Endothelial cell of hepatic sinusoid (primary cell): ENCODE measurements at regions not wholly inside any gene's neighbourhood (a gene's known extent, or its start where the extent isn't known, plus 50 kb on each side); places are given as distances from the start of the nearest gene placed in this dataset.
"Not testable (repeated sequence)": the region's sequence is repeated elsewhere in the genome, so short reads cannot be mapped to it uniquely, and the experiment has no call there.

Experiments used
- in situ Hi-C: cut with HindIII; loops from 2 replicates; pipeline ENCODE4 v1.10.0; 2017; ENCODE audit warnings: low sequenced_read_pairs

DNA sequence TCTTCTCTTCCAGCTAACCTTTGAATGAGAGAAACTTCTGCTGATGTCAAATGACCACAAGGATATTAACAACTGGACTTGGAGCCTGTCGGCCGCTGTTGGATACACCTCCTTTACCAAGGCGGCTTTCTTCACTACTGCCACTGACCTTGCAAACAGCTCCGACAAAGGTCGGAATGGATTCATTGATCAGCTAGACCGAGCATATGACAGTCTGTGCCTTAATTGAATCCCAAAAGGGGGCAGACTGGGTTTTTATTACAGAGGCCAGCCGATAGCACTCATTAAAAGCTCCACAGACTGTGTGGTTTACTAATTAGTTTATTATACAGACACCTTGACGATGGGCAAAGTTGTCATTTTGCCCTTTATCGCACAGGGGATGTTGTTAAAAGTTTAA is 394.5 kb downstream of the RERGL start:
- in situ Hi-C loops: no loop called here

DNA sequence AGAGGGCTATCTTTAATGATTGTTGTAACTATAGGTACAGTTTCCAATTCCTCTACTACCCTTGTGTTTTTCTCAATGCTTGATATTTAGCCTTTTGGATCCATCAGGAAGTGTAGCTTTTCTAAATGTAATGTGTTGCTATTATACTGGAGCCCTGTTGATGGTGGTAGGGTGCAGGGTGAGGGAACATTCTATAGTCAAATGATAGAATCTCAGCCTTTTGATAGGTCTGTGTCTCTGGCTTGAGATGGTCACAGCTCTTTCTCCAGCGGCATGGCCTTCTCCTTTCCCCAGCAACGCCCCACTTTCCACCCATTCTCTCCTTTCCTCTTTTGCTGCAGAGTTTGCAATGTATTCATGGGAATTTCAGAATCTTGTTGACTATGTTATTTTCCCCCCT is 398.6 kb downstream of the RERGL start:
- in situ Hi-C loops: no loop called here

DNA sequence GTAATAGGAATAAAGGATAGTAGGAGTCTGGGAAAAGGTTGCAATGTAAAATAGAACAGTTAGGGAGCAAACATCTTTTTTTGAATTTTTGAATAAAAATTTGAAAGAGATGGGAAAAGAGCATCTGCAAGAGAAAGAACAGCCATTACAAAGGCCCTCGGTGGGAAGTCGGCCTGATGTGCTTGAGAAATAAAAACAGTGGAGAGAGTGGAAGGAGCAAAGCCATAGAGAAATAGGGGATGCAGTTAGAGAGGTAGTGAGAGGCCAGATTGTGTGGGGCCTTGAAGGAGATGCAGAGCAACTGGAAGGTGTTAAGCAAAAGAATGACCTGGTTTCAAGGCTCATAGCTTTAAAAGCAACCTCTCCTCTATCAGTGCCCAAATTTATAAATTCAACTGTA is 409.8 kb downstream of the RERGL start:
- in situ Hi-C loops: no loop called here

DNA sequence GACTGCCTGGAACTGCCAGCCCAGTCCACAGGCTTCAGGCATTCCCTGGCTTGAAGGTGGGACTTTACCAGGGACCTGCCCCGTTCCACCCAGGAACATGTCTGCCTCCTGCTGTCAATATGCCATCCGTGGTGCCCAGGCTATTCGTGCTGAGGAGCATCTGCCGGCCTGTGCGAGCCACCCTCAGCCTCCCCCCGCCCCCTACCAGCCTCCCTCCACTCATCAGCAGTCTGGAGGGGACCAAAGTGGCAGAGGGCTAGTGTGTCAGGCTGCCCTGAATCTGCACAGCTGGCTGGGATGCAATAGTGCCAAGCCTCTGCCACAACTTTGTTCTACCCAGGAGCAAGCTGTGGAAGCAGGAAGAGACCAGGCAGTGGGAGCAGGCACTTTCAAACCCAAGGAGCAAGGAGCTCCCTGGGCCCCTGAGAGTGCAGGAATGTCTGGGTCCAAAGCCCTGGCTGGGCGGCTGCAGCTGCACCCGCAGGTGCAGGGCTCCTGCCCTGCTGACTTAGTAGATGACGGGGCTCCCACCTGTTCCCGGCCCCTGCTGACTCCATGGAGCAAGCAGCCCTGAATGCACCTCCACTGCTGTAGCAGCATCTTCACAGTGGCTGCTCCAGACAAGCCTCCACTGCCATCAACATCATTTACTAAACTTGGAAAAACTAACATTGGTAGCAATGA is 423.2 kb downstream of the RERGL start:
- in situ Hi-C loops: no loop called here

DNA sequence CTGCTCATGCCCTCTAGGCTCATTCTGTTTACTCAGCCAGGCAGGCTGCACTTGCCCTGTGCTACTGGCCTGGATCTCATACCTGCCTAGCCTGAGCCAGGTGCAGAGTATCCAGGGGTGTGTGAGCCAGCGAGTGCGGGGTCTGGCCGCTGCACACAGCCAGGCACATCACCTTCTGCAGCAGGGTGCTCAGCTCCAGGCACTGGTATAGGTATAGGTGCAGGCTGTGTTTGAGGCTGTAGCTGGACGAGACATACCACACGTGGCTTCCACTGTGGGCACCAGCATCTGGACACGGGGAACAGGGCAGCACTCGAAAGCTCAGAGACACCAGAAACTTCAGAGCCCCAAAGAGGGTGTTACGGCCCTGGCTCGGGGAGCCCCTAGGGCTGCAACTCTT is 424.2 kb downstream of the RERGL start:
- in situ Hi-C loops: no loop called here

DNA sequence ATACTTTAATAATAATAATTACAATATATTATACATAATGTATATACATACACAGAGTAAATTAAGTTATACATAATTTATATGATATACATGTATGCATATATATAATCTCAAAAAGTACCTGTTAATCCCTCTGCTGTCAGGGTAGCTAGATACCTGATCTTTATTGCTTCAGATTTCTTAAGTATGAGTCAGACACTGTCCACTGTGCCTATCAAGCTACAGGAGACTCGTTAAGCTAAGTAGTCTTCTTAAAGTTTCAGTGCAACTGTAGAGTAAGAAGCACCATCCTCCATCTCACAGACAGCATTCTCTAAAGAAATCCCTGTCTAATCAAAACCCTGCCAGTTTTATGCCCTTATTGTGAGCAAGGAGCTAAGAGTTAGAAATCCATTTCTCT is 428.7 kb downstream of the RERGL start:
- in situ Hi-C loops: no loop called here

DNA sequence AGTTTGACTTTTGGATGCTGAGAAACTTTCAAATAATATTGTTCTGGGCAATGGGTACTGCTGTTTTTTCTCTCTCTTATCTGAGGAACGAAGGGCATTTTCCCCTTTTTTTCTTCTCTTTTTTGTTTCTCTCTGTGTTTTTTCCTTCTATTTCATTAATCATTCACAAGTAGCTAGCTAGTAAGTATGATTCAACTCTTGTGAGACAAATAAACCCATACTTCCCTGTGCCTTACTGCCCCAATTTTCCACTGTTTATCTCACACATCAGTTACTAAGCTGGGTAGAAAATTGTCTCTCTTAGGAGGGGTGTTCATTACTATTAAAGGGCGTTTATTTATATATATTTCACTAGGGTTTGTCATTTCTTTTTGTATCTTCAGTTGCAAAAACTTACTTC is 437.6 kb downstream of the RERGL start:
- in situ Hi-C loops: no loop called here

DNA sequence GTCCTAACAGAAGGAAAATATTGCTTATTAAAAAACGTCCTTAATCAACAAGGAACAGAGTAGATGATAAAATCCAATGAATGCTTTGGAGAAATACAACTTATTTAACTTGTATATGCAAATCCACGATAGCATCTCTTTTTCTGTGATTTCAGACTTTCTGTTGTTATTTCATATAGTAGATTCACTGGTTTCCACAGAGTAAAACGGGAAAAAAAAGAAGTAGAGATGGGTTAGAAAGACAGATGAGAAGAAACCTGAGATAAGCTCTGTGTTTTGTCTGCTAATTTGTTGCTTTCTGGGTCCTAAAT is 447.7 kb downstream of the RERGL start:
- in situ Hi-C loops: no loop called here

DNA sequence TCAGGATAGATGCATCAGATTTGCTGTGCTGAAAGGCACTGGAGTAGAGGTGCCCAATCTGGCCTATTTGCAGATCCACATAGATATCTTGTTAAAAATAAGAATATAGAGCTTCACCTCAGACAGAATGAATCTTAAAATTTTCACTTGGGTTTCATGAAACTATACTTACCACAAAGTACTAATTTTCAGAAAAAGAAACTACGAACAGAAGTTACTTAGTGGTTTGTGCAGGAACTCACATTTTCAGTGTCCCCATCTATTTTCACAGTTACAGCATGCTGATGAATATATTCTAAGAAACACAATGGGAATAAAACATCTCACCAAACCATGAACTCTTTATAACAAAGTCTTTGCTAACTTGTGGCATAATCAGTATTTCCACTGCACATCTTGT is 449.4 kb downstream of the RERGL start:
- in situ Hi-C loops: no loop called here

DNA sequence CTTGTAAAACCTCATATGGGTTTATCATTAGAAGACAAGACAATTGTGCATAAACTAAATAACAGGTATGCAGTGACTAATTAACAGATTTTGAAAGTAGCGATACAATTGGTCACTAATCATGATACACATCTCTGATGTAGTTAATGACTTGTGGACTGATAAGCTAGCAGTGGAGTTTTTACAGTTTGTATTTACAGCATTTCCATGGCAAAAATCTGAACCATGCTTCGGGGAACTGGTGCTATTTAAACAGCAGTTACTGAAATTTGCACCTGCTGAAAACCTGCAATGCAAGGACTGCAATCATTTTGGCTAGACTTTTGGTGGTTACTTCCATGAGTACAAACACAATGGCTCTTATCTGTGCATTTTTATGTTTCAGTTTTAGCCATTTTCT is 471.2 kb downstream of the RERGL start:
- in situ Hi-C loops: no loop called here

DNA sequence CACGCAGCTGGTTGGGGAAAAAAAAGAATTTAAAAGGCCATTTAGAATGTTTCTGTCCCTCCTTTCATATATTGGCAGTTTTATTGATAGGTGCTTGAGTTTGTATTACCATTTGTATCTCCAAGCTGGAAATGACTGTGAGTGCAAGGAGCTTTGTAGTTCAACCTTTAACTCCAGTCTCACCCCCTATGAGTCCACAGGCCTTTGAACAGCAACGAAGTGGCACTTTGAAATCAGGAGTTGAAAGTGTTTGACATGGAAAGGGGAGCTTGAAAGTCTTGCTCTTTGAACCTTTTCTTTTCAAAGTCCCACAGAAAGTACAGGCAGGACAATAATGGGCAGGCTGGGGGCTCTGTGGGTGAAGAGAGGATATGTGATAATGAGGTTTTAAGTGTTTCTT is 480.3 kb downstream of the RERGL start:
- in situ Hi-C loops: no loop called here

DNA sequence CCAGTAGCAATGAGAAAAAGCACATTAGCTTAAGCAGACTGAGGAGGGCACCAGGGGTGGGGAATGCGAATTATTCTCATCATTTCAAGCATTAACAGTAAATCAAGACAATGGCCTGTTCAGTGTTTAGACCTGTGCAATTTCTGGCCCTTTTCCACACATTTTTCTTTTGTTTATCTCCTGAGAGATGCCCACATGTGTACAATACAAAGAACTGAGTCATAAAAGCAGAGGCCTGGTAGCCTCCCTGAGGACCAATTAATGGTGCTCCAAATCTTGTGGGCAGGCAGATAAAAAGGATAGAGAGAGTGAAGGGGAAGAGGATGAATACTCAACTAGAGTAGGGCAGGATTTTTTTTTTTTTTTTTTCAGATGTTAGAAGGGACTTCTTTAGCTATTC is 480.8 kb downstream of the RERGL start:
- in situ Hi-C loops: no loop called here

DNA sequence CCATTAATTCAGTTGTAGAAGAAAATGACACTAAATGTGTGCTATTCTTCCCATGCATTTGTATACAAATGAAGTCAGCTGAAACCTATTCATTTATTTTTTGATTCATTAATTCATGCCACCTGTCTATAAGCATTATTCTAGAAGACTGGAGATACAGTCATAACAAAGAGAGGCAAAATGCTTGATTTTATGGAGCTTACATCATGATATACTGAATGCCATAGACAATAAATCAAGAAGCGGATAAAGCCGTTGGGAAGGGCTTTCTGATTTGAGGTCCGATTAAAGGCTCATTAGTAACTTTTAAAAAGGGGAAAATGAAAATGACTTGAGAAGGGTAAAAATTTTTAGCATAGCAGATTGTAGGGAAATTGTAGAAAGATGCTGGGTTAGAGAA is 494.9 kb downstream of the RERGL start:
- in situ Hi-C loops: no loop called here

DNA sequence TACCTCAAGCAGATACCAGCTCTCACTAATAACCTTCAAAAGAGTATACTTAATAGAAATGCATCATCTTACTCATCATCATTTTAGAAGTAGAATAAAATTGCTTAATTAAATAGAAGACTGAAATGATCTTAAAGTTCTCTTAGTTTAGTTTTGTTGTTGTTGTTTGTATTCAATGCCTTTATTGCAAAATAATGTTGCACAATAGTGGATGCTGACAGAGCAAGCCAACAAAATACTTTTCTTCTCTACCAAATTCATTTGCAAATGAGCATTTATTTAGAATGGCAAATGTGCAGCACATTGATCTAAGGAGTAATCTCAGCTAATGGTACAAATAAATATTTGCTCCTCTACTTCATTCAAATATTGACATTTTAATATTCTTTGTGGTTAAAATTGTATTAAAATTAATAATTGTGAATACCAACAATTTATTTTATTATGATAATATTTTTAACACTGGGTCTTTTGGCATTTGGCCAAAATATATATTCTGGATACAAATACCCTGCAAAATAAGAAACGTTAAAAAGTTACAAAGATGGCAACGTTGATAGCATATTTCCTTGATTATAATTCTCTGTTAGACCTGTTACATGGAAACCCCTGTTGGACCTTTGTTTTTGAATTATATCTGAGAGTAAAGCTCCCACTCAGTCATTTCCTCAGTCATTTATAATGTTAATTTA is 496.1 kb downstream of the RERGL start:
- in situ Hi-C loops: no loop called here

DNA sequence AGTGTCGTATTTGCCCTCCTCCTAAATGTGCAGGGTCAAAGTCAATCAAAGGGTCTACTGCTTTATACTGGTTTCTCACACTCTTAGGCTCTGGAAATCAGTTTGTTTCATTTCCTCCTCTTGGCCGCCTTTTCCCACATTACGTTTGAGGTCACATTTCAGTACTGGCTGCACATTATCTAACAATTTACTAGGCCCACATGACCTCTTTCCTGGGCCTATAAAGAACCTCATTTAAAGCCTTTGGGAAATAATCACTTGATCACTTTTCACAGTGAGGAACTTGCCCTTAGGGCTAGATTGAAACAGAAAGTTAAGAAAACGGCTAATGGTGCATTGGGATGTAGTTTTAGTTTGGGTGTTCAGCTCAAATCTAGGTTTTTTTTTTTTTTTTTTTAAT is 497.5 kb downstream of the RERGL start:
- in situ Hi-C loops: no loop called here

DNA sequence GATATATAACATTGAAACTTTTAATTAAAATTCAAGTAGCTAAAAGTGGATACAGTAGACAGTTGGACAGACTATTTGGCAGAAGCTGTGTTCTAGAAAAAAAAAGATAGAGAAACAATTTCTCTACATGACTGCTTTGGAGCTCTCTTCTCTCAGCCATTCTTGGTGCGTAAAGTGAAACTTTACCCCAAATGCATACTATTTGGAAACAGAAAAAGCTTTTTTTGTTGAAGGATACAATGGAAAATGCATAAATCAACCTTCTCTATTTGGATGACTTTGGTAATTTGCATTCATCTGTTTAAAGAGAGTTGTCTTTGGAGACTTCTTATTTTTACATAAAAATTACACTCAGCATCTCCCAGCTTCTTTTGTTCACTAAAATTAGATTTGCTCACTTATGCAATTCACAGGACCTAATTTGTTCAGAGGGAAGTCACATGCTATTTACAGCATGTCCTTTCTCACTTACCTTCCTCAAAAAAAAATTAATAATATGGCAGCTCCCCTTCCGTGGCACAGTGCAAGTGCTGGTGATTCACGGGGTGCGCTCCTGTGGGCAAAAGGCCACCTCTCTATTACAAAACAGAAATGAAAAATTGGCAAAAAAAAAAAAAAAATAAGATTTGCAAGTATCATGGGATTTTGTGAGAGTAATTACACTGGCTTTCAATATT is 498.9 kb downstream of the RERGL start:
- in situ Hi-C loops: no loop called here

DNA sequence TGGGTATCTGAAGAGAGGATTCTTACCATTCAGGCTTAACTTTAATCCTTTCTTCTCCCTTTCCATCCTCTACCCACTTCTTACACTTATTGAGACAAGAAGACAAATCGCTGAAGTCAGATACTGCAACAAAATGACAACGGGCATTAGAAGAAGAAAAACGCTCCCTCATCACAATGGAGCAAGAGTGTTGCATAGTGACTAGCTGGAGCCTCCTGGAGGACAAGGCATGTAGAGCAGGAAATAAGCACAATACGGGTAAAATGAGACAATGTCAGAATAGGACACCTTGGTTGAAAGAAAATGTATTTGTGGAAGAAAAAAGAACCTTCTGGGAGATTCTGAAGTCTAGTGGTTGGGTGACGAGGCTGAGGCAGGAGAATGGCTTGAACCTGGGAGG is 501.0 kb downstream of the RERGL start:
- in situ Hi-C loops: no loop called here

DNA sequence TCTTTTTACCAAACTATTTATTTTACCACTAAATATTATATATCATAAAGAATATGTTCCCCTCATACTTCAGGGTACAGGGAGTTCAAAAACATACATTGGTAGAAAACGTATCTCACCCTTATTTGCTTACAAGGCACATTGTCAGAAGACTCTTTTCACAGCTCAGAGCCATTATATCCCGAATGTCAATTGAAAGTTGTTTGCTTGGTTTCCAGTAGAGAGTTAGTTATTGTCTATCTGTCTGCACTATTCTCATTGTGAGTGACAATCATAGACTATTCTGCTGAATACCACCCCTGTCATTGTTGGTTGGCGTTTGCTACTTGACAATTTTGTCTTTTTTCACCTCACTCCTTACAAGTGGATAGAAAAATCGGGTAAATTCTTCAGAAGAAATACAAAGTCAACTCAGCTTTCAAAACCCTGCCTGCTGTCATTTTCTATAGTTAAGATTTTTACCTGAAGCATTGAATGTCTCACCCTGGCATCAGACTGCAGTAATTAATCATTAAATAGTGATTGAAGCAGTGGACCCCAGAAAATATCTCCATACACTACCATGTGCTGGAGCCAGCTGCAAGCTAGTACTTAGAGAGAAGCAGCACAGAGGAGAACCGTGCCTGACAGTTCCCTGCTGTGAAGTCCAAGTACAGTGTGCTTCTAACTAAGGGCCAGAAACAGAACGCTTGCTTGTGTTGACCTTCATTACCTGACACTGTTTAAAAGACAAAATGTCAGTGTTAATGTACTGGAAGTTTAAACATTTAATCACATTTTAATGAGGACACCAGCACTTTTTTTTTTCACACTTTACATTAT is 510.6 kb downstream of the RERGL start:
- in situ Hi-C loops: no loop called here

DNA sequence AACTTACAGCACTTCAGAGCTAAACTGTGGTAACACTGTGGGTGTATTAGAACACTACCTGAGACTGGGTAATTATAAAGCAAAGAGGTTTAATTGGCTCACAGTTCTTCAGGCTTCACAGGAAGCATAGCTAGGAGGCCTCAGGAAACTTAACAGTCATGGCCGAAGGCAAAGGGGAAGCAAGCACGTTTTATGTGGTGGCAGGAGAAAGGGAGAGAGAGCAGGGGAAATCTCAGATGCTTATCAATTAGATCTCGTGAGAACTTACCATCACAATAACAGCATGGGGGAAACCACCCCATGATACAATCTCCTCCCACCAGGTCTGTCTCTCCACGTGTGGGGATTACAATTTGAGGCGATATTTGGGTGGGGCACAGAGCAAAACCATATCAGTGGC is 512.6 kb downstream of the RERGL start:
- in situ Hi-C loops: no loop called here

DNA sequence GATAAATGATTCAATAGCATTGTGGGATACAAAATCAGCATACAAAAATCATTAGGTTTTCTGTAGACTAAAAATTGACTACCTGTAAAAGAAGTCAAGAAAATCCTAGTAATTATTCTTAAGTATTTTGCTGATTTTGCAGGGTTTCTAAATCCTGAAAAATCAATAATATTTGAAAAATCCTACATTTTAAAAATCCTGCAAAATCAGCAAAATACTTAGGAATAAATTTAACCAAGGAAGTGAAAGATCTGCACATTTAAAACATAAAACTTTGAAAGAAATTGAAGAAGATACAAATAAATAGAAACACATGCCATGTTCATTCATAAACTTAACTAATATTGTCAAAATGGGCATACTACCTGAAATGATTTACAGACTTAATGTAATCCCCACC is 517.7 kb downstream of the RERGL start:
- in situ Hi-C loops: no loop called here

DNA sequence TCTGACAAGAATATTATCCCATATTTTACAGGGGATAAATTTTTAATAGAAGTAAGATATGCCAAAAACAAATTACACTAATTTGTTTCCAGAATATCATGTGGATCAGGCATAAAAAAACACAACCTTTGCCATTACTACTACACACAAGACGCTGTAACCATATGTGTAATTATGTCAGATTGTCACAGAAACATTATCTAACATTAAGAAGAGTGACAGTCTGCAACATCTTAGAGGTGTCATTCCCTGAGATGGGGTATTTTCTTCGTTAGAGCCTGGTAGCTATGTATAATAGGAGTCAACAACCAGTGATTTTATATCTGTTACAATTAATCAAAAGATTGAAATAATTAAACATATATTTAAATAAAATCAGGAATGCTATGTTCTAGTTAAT is 518.9 kb downstream of the RERGL start:
- in situ Hi-C loops: no loop called here

DNA sequence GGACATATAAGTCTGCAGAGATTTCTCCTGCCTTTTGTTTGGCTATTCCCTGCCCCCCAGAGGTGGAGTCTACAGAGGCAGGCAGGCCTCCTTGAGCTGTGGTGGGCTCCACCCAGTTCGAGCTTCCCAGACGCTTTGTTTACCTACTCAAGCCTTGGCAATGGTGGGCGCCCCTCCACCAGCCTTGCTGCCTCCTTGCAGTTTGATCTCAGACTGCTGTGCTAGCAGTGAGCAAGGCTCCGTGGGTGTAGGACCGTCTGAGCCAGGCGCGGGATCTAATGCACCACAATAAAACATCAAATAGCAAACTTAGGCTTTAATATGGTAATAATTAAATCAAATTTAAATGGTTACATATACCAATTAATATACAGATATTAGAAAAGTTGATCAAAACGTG is 525.4 kb downstream of the RERGL start:
- in situ Hi-C loops: not testable (repeated sequence)
